Panc1 (cell line): ENCODE measurements at regions not wholly inside any gene's neighbourhood (a gene's known extent, or its start where the extent isn't known, plus 50 kb on each side); places are given as distances from the start of the nearest gene placed in this dataset.

Experiments
- ATAC-seq: fragments of 200-7000 bp; cut with Tn5 transposase; 2 replicates; pipeline ENCODE4 v1.9.1; 2020; ENCODE audit warnings: mild to moderate bottlenecking, moderate library complexity
- BruUV-seq: library from RNA; stranded (reverse); fragments of 400-500 nt; replicated peaks from 2 replicates; lab custom pipeline; 2021; lab: Mats Ljungman, UMichigan
- CTCF ChIA-PET: fragments of 300-600 bp; sonication (Branson Sonifier 250); formaldehyde crosslinking; loops from one replicate; lab custom pipeline; 2022; ENCODE audit warnings: antibody characterized with exemption; lab: Charles Lee
- POLR2A ChIA-PET: fragments of 300-600 bp; sonication (Branson Sonifier 250); formaldehyde crosslinking; loops from one replicate; lab custom pipeline; 2022; ENCODE audit warnings: antibody characterized with exemption; lab: Charles Lee
- DNase-seq: peaks from one replicate; pipeline ENCODE4 v3.0.0-alpha.2; 2010; ENCODE audit warnings: low read depth, low spot score
- H3K27ac ChIP-seq: 2 replicates; pipeline ENCODE4 v1.5.1; 2011; ENCODE audit warnings: mild to moderate bottlenecking, low read length, inconsistent platforms
- H3K27me3 ChIP-seq: fragments of 200-500 bp; sonication (Bioruptor generic); 2 replicates; pipeline ENCODE4 v1.6.0; 2014; ENCODE audit warnings: low read length, inconsistent platforms; ENCODE audit not compliant: control insufficient read depth, insufficient read depth
- H3K36me3 ChIP-seq: fragments of 200-500 bp; sonication (Bioruptor generic); 2 replicates; pipeline ENCODE4 v1.5.1; 2014; ENCODE audit warnings: inconsistent platforms, mild to moderate bottlenecking, low read length, moderate library complexity; ENCODE audit not compliant: control insufficient read depth, insufficient read depth
- H3K4me1 ChIP-seq: 2 replicates; pipeline ENCODE4 v1.5.1; 2011; ENCODE audit warnings: inconsistent platforms, mild to moderate bottlenecking, low read length, moderate library complexity; ENCODE audit not compliant: control insufficient read depth, insufficient read depth
- H3K4me3 ChIP-seq, 2 experiments: 2 replicates each; pipeline ENCODE4 v1.5.1; 2011 to 2012; ENCODE audit warnings: low read depth in 2 of 2, low read length in 2 of 2, mild to moderate bottlenecking in 2 of 2, inconsistent platforms in 1 of 2, moderate library complexity in 1 of 2
- H3K9me3 ChIP-seq: fragments of 200-500 bp; sonication (Bioruptor generic); 2 replicates; pipeline ENCODE4 v1.5.1; 2014; ENCODE audit warnings: low read depth, mild to moderate bottlenecking, inconsistent platforms, low read length, moderate library complexity; ENCODE audit not compliant: control insufficient read depth, insufficient read depth
- POLR2AphosphoS5 ChIP-seq: IDR thresholded peaks from 2 replicates; pipeline ENCODE4 v1.6.1; 2012; ENCODE audit warnings: mild to moderate bottlenecking, low read depth, low read length, moderate library complexity
- REST ChIP-seq, 2 experiments: IDR thresholded peaks; 2 replicates each; pipeline ENCODE4 v1.6.1; 2011 to 2012; ENCODE audit warnings: low read depth in 2 of 2, control low read depth in 1 of 2, low read length in 1 of 2, mild to moderate bottlenecking in 1 of 2, moderate library complexity in 1 of 2; ENCODE audit not compliant: insufficient read depth in 1 of 2
- SIN3A ChIP-seq: IDR thresholded peaks from 2 replicates; pipeline ENCODE4 v1.6.1; 2012; ENCODE audit warnings: low read depth, mild to moderate bottlenecking, low read length, moderate library complexity, borderline replicate concordance; ENCODE audit not compliant: insufficient read depth
- TCF7L2 ChIP-seq: IDR thresholded peaks from 2 replicates; pipeline ENCODE4 v1.6.1; 2011; ENCODE audit warnings: mild to moderate bottlenecking, low read depth, low read length, inconsistent platforms
- in situ Hi-C: cut with HindIII; loops from 2 replicates; pipeline ENCODE4 v1.10.0; 2016; ENCODE audit warnings: low sequenced_read_pairs, low pct_unique_long_range_greater_than_20kb
- intact Hi-C: fragments of 100-400 bp; cut with micrococcal nuclease; formaldehyde crosslinking; loops from one replicate; pipeline ENCODE4 v1.10.0; 2022; ENCODE audit not compliant: unreplicated experiment
- TF ChIP-seq, protein P1 (sequence below): fragments of 450-650 bp; IDR thresholded peaks from 2 replicates; pipeline ENCODE4 v1.5.1; 2017; ENCODE audit warnings: mild to moderate bottlenecking

GRCh38 chr2:175684466-175684865, 317.6 kb downstream of the LNPK start:
- TF ChIP-seq POLR2AphosphoS5: no peak
- no peak for TF ChIP-seq TCF7L2
- TF ChIP-seq REST (IDR thresholded peaks at IDR 0.05; ENCODE audit: insufficient read depth in 1 of 2, low read depth in 2 of 2, low read length in 1 of 2): no peak
- no peak for TF ChIP-seq SIN3A
- ChIA-PET CTCF (no interaction called here), POLR2A (no interaction called here)
- Histone ChIP-seq H3K4me1 (no peaks in the 10 kb centered on the region), H3K27me3 (peaks cover 6% of the 10 kb centered on the region; the same call in 1 of the 2 replicates), H3K27ac (no peak overlapping the region), H3K4me3 (no peak overlapping the region), H3K36me3 (no peaks in the 10 kb centered on the region), H3K9me3 (no peaks in the 10 kb centered on the region)
- no peak for ATAC-seq
- in situ Hi-C loops: no loop called here
- no peak for DNase-seq
- intact Hi-C loops: loop anchor here (10.0 kb wide), 1 partner anchor 270 kb away; no protein-coding TSS in a partner anchor
- no TSS peak for BruUV-seq

DNA sequence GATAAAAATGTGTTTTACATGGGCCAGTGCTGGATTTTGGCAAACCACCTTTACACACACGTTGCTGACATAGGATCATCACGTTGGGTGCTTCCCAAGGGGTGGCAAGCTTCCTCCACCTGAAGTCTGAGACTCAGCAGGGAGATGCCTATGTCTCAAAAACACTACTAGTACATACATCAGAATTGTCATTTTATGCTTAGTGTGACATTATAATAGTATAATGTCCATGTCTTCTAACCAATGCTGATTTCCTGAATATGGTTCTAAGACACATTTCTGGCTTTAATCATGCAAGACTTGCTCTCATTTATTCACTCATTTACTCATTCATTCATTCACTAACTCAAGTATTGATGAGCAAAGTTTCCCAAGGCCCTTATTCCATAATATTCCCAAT, 322.3 kb downstream of the LNPK start:
- in situ Hi-C loops: no loop called here
- no peak for TF ChIP-seq REST (IDR thresholded peaks at IDR 0.05; ENCODE audit: insufficient read depth in 1 of 2, low read depth in 2 of 2, low read length in 1 of 2)
- TF ChIP-seq POLR2AphosphoS5: no peak
- TF ChIP-seq, protein P1, sequence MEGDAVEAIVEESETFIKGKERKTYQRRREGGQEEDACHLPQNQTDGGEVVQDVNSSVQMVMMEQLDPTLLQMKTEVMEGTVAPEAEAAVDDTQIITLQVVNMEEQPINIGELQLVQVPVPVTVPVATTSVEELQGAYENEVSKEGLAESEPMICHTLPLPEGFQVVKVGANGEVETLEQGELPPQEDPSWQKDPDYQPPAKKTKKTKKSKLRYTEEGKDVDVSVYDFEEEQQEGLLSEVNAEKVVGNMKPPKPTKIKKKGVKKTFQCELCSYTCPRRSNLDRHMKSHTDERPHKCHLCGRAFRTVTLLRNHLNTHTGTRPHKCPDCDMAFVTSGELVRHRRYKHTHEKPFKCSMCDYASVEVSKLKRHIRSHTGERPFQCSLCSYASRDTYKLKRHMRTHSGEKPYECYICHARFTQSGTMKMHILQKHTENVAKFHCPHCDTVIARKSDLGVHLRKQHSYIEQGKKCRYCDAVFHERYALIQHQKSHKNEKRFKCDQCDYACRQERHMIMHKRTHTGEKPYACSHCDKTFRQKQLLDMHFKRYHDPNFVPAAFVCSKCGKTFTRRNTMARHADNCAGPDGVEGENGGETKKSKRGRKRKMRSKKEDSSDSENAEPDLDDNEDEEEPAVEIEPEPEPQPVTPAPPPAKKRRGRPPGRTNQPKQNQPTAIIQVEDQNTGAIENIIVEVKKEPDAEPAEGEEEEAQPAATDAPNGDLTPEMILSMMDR: no peak
- no peak for TF ChIP-seq TCF7L2
- no peak for TF ChIP-seq SIN3A
- POLR2A ChIA-PET: no interaction called here

More for the DNA sequence above, 322.3 kb downstream of the LNPK start:
- DNase-seq (no peak), ATAC-seq (no peak)
- CTCF ChIA-PET: interaction anchor here (1.5 kb wide), 1 partner anchor 10 kb away, joined by 3 read pairs; no protein-coding TSS in a partner anchor
- H3K36me3 ChIP-seq: no peaks in the 10 kb centered on the region
- peaks cover 4% of the 10 kb centered on the region; the same call in 1 of the 2 replicates for H3K27me3 ChIP-seq
- no peaks in the 10 kb centered on the region for H3K4me1 ChIP-seq
- H3K9me3 ChIP-seq: no peaks in the 10 kb centered on the region
- H3K27ac ChIP-seq: no peak overlapping the region
- intact Hi-C loops: loop anchor here (10.0 kb wide), 1 partner anchor 265 kb away; no protein-coding TSS in a partner anchor
- no peak overlapping the region for H3K4me3 ChIP-seq
- BruUV-seq: no TSS peak
